ENCODE measurements at regions not wholly inside any gene's neighbourhood (a gene's known extent, or its start where the extent isn't known, plus 50 kb on each side); places are given as distances from the start of the nearest gene placed in this dataset.
"Not testable (repeated sequence)": the region's sequence is repeated elsewhere in the genome, so short reads cannot be mapped to it uniquely, and the experiment has no call there.

GRCh38 chr6:81126150-81126549, 626.3 kb downstream of the TENT5A start:
- H3K27me3 ChIP-seq (ENCODE audit: insufficient read depth, low read length): no peaks in the 10 kb centered on the region
- no peaks in the 10 kb centered on the region for H3K36me3 ChIP-seq (ENCODE audit: insufficient read depth, low read length)
- WGBS: 97% methylated on average over 2 of the region's 2 CpGs
- no peaks in the 10 kb centered on the region for H3K4me1 ChIP-seq (ENCODE audit: insufficient read depth, low read length)
- H3K27ac ChIP-seq (ENCODE audit: low read depth, low read length): no peak overlapping the region
- no peak overlapping the region for H3K4me3 ChIP-seq (ENCODE audit: low read length)
- H3K9ac ChIP-seq (ENCODE audit: low read depth, low read length): no peak overlapping the region
- H3K9me3 ChIP-seq (ENCODE audit: insufficient read depth, low read depth, low read length): peaks cover 6% of the 10 kb centered on the region; the same call in 1 of the 2 replicates

- peaks cover 28% of the 10 kb centered on the region for H3K9me3 ChIP-seq (ENCODE audit: insufficient read depth, low read depth, low read length)
- WGBS: 93% methylated on average over 3 of the region's 3 CpGs
- H3K27me3 ChIP-seq (ENCODE audit: insufficient read depth, low read length): no peaks in the 10 kb centered on the region
- no peaks in the 10 kb centered on the region for H3K36me3 ChIP-seq (ENCODE audit: insufficient read depth, low read length)
- no peak overlapping the region for H3K4me3 ChIP-seq (ENCODE audit: low read length)
- no peak overlapping the region for H3K27ac ChIP-seq (ENCODE audit: low read depth, low read length)
- H3K4me1 ChIP-seq (ENCODE audit: insufficient read depth, low read length): no peaks in the 10 kb centered on the region
- no peak overlapping the region for H3K9ac ChIP-seq (ENCODE audit: low read depth, low read length)
Measured at GRCh38 chr6:81120280-81120679, 632.2 kb downstream of the TENT5A start.

GRCh38 chr6:81105998-81106397, 646.5 kb downstream of the TENT5A start:
- no peaks in the 10 kb centered on the region for H3K27me3 ChIP-seq (ENCODE audit: insufficient read depth, low read length)
- no peak overlapping the region for H3K9ac ChIP-seq (ENCODE audit: low read depth, low read length)
- 76% methylated on average over 1 of the region's 1 CpG for WGBS
- H3K4me3 ChIP-seq (ENCODE audit: low read length): no peak overlapping the region
- no peaks in the 10 kb centered on the region for H3K4me1 ChIP-seq (ENCODE audit: insufficient read depth, low read length)
- H3K9me3 ChIP-seq (ENCODE audit: insufficient read depth, low read depth, low read length): no peaks in the 10 kb centered on the region; the same call in 1 of the 2 replicates
- no peak overlapping the region for H3K27ac ChIP-seq (ENCODE audit: low read depth, low read length)
- no peaks in the 10 kb centered on the region for H3K36me3 ChIP-seq (ENCODE audit: insufficient read depth, low read length)

- 97% methylated on average over 18 of the region's 20 CpGs for WGBS
- no peak overlapping the region for H3K27ac ChIP-seq (ENCODE audit: low read depth, low read length)
- no peak overlapping the region for H3K9ac ChIP-seq (ENCODE audit: low read depth, low read length)
- no peaks in the 10 kb centered on the region; the same call in 1 of the 2 replicates for H3K9me3 ChIP-seq (ENCODE audit: insufficient read depth, low read depth, low read length)
- H3K27me3 ChIP-seq (ENCODE audit: insufficient read depth, low read length): no peaks in the 10 kb centered on the region
- peaks cover 3% of the 10 kb centered on the region; the same call in 1 of the 2 replicates for H3K4me1 ChIP-seq (ENCODE audit: insufficient read depth, low read length)
- H3K36me3 ChIP-seq (ENCODE audit: insufficient read depth, low read length): no peaks in the 10 kb centered on the region
- H3K4me3 ChIP-seq (ENCODE audit: low read length): no peak overlapping the region
Measured at GRCh38 chr6:81098109-81098814, 654.2 kb downstream of the TENT5A start.

GRCh38 chr6:81096464-81096863, 656.0 kb downstream of the TENT5A start:
- H3K27me3 ChIP-seq (ENCODE audit: insufficient read depth, low read length); H3K4me3 ChIP-seq (ENCODE audit: low read length); H3K4me1 ChIP-seq (ENCODE audit: insufficient read depth, low read length); H3K27ac ChIP-seq (ENCODE audit: low read depth, low read length); H3K9me3 ChIP-seq (ENCODE audit: insufficient read depth, low read depth, low read length); H3K9ac ChIP-seq (ENCODE audit: low read depth, low read length); H3K36me3 ChIP-seq (ENCODE audit: insufficient read depth, low read length): not testable (repeated sequence)
- WGBS: 79% methylated on average over 6 of the region's 6 CpGs

- WGBS: 100% methylated on average over 4 of the region's 5 CpGs
- Histone ChIP-seq H3K9ac (ENCODE audit: low read depth, low read length) (no peak overlapping the region), H3K9me3 (ENCODE audit: insufficient read depth, low read depth, low read length) (no peaks in the 10 kb centered on the region), H3K27ac (ENCODE audit: low read depth, low read length) (peak overlapping the region; percentile 21; the same call in 1 of the 2 replicates), H3K4me3 (ENCODE audit: low read length) (no peak overlapping the region), H3K4me1 (ENCODE audit: insufficient read depth, low read length) (peaks cover 7% of the 10 kb centered on the region; the same call in 1 of the 2 replicates), H3K27me3 (ENCODE audit: insufficient read depth, low read length) (no peaks in the 10 kb centered on the region), H3K36me3 (ENCODE audit: insufficient read depth, low read length) (no peaks in the 10 kb centered on the region)
Measured at GRCh38 chr6:81093051-81093450, 659.4 kb downstream of the TENT5A start.

GRCh38 chr6:81088145-81088544, 664.3 kb downstream of the TENT5A start:
- no peaks in the 10 kb centered on the region for H3K36me3 ChIP-seq (ENCODE audit: insufficient read depth, low read length)
- 95% methylated on average over 1 of the region's 1 CpG for WGBS
- no peak overlapping the region for H3K4me3 ChIP-seq (ENCODE audit: low read length)
- no peaks in the 10 kb centered on the region for H3K27me3 ChIP-seq (ENCODE audit: insufficient read depth, low read length)
- peaks cover 12% of the 10 kb centered on the region for H3K4me1 ChIP-seq (ENCODE audit: insufficient read depth, low read length)
- no peak overlapping the region for H3K27ac ChIP-seq (ENCODE audit: low read depth, low read length)
- no peaks in the 10 kb centered on the region for H3K9me3 ChIP-seq (ENCODE audit: insufficient read depth, low read depth, low read length)
- no peak overlapping the region for H3K9ac ChIP-seq (ENCODE audit: low read depth, low read length)

GRCh38 chr6:81086991-81087390, 665.5 kb downstream of the TENT5A start:
- peaks cover 9% of the 10 kb centered on the region for H3K4me1 ChIP-seq (ENCODE audit: insufficient read depth, low read length)
- no peak overlapping the region for H3K9ac ChIP-seq (ENCODE audit: low read depth, low read length)
- no peak overlapping the region for H3K4me3 ChIP-seq (ENCODE audit: low read length)
- no peaks in the 10 kb centered on the region for H3K36me3 ChIP-seq (ENCODE audit: insufficient read depth, low read length)
- no peak overlapping the region for H3K27ac ChIP-seq (ENCODE audit: low read depth, low read length)
- WGBS: 88% methylated on average over 3 of the region's 3 CpGs
- H3K27me3 ChIP-seq (ENCODE audit: insufficient read depth, low read length): no peaks in the 10 kb centered on the region
- H3K9me3 ChIP-seq (ENCODE audit: insufficient read depth, low read depth, low read length): no peaks in the 10 kb centered on the region

GRCh38 chr6:81085431-81085790, 667.1 kb downstream of the TENT5A start:
- Histone ChIP-seq H3K4me3 (ENCODE audit: low read length) (no peak overlapping the region), H3K9ac (ENCODE audit: low read depth, low read length) (no peak overlapping the region), H3K36me3 (ENCODE audit: insufficient read depth, low read length) (no peaks in the 10 kb centered on the region), H3K4me1 (ENCODE audit: insufficient read depth, low read length) (peaks cover 9% of the 10 kb centered on the region), H3K27ac (ENCODE audit: low read depth, low read length) (no peak overlapping the region), H3K27me3 (ENCODE audit: insufficient read depth, low read length) (no peaks in the 10 kb centered on the region), H3K9me3 (ENCODE audit: insufficient read depth, low read depth, low read length) (no peaks in the 10 kb centered on the region)

GRCh38 chr6:81084776-81085430, 667.6 kb downstream of the TENT5A start:
- no peak overlapping the region for H3K9ac ChIP-seq (ENCODE audit: low read depth, low read length)
- no peak overlapping the region for H3K4me3 ChIP-seq (ENCODE audit: low read length)
- H3K4me1 ChIP-seq (ENCODE audit: insufficient read depth, low read length): peaks cover 9% of the 10 kb centered on the region
- H3K36me3 ChIP-seq (ENCODE audit: insufficient read depth, low read length): no peaks in the 10 kb centered on the region
- H3K27me3 ChIP-seq (ENCODE audit: insufficient read depth, low read length): no peaks in the 10 kb centered on the region
- no peaks in the 10 kb centered on the region for H3K9me3 ChIP-seq (ENCODE audit: insufficient read depth, low read depth, low read length)
- H3K27ac ChIP-seq (ENCODE audit: low read depth, low read length): no peak overlapping the region
- 97% methylated on average over 5 of the region's 6 CpGs for WGBS

GRCh38 chr6:81075974-81076373, 676.5 kb downstream of the TENT5A start:
- Histone ChIP-seq H3K9ac (ENCODE audit: low read depth, low read length) (no peak overlapping the region), H3K4me1 (ENCODE audit: insufficient read depth, low read length) (0 out of 2 replicates have a peak, but pooled peaks cover 3% of the 10 kb centered on the region), H3K9me3 (ENCODE audit: insufficient read depth, low read depth, low read length) (no peaks in the 10 kb centered on the region), H3K4me3 (ENCODE audit: low read length) (no peak overlapping the region), H3K36me3 (ENCODE audit: insufficient read depth, low read length) (no peaks in the 10 kb centered on the region), H3K27me3 (ENCODE audit: insufficient read depth, low read length) (no peaks in the 10 kb centered on the region), H3K27ac (ENCODE audit: low read depth, low read length) (no peak overlapping the region)
- WGBS: 56% methylated on average over 5 of the region's 5 CpGs
